Right lobe of liver (tissue), 4 donors: ENCODE measurements at regions not wholly inside any gene's neighbourhood (a gene's known extent, or its start where the extent isn't known, plus 50 kb on each side); places are given as distances from the start of the nearest gene placed in this dataset.

Source experiments
- POLR2A ChIP-seq: fragments of 450-650 bp; IDR thresholded peaks from one replicate; pipeline ENCODE4 v1.6.1; 2017; ENCODE audit warnings: antibody characterized with exemption, mild to moderate bottlenecking
- TF ChIP-seq, protein P1 (sequence below), 4 donors: fragments of 200-600 bp in 3 of 4; fragments of 450-650 bp in 1 of 4; IDR thresholded peaks; one replicate each; pipeline versions ENCODE4 v1.5.1 to v1.8.0; 2016 to 2022; ENCODE audit warnings: antibody characterized with exemption in 4 of 4, mild to moderate bottlenecking in 2 of 4
- donor health status: DM: no; HTN: no; CAD: no.
- donor health status: DM: no; HTN: no; CAD: no.
- donor health status: DM: no; HTN: yes; CAD: no.

DNA sequence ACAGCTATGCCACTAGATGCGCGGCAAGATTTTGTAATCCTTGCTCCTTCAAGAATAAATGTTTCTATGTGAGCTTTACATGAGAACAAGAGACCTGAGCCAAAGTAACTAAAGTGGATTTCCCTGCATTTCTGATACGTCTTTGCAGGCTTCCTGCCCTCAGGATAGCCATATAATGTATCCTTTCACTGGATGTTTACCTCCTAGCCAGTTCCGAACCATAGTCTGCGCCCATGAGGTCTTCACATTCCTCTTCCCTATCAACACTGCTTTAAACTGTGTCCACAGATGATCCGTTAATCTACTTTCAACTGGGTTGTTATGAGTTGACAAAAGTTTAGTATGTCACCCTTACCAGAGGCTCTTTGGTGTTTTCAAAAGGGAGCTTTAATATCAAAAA, 1889.1 kb upstream of the AGA start:
- TF ChIP-seq, protein P1, sequence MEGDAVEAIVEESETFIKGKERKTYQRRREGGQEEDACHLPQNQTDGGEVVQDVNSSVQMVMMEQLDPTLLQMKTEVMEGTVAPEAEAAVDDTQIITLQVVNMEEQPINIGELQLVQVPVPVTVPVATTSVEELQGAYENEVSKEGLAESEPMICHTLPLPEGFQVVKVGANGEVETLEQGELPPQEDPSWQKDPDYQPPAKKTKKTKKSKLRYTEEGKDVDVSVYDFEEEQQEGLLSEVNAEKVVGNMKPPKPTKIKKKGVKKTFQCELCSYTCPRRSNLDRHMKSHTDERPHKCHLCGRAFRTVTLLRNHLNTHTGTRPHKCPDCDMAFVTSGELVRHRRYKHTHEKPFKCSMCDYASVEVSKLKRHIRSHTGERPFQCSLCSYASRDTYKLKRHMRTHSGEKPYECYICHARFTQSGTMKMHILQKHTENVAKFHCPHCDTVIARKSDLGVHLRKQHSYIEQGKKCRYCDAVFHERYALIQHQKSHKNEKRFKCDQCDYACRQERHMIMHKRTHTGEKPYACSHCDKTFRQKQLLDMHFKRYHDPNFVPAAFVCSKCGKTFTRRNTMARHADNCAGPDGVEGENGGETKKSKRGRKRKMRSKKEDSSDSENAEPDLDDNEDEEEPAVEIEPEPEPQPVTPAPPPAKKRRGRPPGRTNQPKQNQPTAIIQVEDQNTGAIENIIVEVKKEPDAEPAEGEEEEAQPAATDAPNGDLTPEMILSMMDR (IDR thresholded peaks at IDR 0.05), result no peak
- no peak for TF ChIP-seq POLR2A
